Transverse colon (tissue), 4 donors: ENCODE measurements at regions not wholly inside any gene's neighbourhood (a gene's known extent, or its start where the extent isn't known, plus 50 kb on each side); places are given as distances from the start of the nearest gene placed in this dataset.

ENCODE experiments used
- DNase-seq: peaks from one replicate; pipeline ENCODE4 v3.0.0-alpha.2; 2019
- H3K27ac ChIP-seq, 4 donors: fragments of 200-600 bp; sonication (generic); 2 replicates each; pipeline ENCODE4 v1.5.1; 2016 to 2018; ENCODE audit warnings: inconsistent platforms in 4 of 4
- H3K27me3 ChIP-seq: fragments of 200-600 bp; sonication (generic); 2 replicates; pipeline ENCODE4 v1.5.1; 2017; ENCODE audit warnings: inconsistent platforms
- H3K36me3 ChIP-seq, 4 donors: fragments of 200-600 bp; sonication (generic); 2 replicates each; pipeline ENCODE4 v1.5.1; 2017 to 2019; ENCODE audit warnings: inconsistent platforms in 4 of 4
- H3K4me1 ChIP-seq, 4 donors: fragments of 200-600 bp; sonication (generic); 2 replicates each; pipeline ENCODE4 v1.5.1; 2017 to 2020; ENCODE audit warnings: inconsistent platforms in 4 of 4
- H3K4me3 ChIP-seq, 4 donors: fragments of 200-600 bp; sonication (generic); 1 replicate in 1 of 4; 2 replicates in 3 of 4; pipeline versions ENCODE4 v1.5.1 to v1.6.1; 2017 to 2019; ENCODE audit warnings: inconsistent platforms in 4 of 4
- H3K9me3 ChIP-seq, 2 donors: fragments of 200-600 bp; sonication (generic); 2 replicates each; pipeline ENCODE4 v1.5.1; 2017 to 2019; ENCODE audit warnings: inconsistent platforms in 2 of 2
- EP300 ChIP-seq: sonication (generic); formaldehyde crosslinking; IDR thresholded peaks from one replicate; pipeline ENCODE4 v1.6.1; 2017; ENCODE audit warnings: antibody characterized with exemption, low read depth
- POLR2A ChIP-seq: fragments of 450-650 bp; IDR thresholded peaks from one replicate; pipeline ENCODE4 v1.6.1; 2016; ENCODE audit warnings: antibody characterized with exemption, mild to moderate bottlenecking, moderate library complexity
- POLR2AphosphoS5 ChIP-seq, 3 donors: sonication (generic); formaldehyde crosslinking; IDR thresholded peaks; one replicate each; pipeline ENCODE4 v1.6.1; 2016; ENCODE audit warnings: antibody characterized with exemption in 3 of 3
- WGBS, 2 donors: methylation state at CpG; one replicate each; pipeline ENCODE4 v1.1.5; 2018; ENCODE audit warnings: low coverage in 1 of 2; 5-methylcytosine and 5-hydroxymethylcytosine counted together
- in situ Hi-C, 4 donors: fragments of 200-750 bp; cut with MboI; loops; one replicate each; pipeline versions ENCODE4 v1.15.0 to v1.15.1; 2017; ENCODE audit warnings: low sequenced_read_pairs in 3 of 4, low pct_ligation_motif_present in 1 of 4, low pct_unique_long_range_greater_than_20kb in 1 of 4
- intact Hi-C: fragments of 100-400 bp; cut with DNase I; formaldehyde crosslinking; loops from one replicate; pipeline ENCODE4 v1.15.1; 2023; ENCODE audit warnings: low total_unique reads
- TF ChIP-seq, protein P1 (sequence below), 5 experiments: fragments of 200-600 bp in 3 of 5; fragments of 450-650 bp in 2 of 5; sonication (generic) in 3 of 5; IDR thresholded peaks; 1 replicate in 2 of 5; 2 replicates in 3 of 5; pipeline ENCODE4 v1.5.1; 2016 to 2017; ENCODE audit warnings: antibody characterized with exemption in 5 of 5, inconsistent platforms in 3 of 5, mild to moderate bottlenecking in 2 of 5, moderate library complexity in 1 of 5

DNA sequence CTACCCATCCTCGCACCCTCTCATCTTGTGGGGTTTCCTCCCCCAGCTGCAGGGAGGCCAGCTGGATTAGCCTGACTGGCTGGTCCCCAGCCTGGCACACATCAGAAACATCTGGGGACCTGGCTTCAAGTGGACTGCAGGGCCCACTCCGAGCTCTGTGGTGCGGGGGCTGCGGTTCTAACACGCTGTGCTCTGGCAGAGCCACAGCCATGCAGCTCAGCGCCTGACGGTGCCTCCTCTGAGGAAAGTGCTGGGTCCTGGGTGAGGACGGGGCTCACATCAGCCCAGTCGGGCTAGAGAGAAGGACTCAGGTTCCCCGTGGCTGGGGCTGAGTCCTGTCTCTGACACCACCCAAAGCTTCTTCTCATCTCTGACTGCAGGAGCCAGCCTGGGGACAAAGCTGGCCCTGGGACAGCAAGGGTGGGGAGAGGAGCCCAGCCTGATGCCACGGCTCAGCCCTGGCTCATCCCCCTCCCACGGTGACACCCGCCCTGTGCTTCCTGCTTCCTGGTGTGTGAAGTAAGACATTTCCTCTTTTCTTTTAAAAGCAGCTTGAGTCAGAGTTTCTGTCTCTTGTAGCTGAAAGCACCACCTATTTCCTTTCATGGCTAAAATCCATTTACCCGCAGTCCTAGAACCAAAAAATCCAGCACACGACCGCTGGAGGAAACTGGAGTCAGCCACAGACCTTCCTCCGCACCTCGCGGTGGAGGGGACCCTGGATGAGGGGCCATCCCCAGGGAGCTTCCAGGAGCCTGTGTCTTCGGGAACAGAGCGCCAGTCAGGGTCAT lies 127.4 kb upstream of the AFDN start:
- H3K36me3 ChIP-seq: no peaks in the 10 kb centered on the region
- 42 to 49% methylated on average over 3 to 15 of the region's 21 CpGs for WGBS, 2 donors
- H3K9me3 ChIP-seq: no peaks in the 10 kb centered on the region
- peak; percentile 69 for DNase-seq
- TF ChIP-seq, protein P1, sequence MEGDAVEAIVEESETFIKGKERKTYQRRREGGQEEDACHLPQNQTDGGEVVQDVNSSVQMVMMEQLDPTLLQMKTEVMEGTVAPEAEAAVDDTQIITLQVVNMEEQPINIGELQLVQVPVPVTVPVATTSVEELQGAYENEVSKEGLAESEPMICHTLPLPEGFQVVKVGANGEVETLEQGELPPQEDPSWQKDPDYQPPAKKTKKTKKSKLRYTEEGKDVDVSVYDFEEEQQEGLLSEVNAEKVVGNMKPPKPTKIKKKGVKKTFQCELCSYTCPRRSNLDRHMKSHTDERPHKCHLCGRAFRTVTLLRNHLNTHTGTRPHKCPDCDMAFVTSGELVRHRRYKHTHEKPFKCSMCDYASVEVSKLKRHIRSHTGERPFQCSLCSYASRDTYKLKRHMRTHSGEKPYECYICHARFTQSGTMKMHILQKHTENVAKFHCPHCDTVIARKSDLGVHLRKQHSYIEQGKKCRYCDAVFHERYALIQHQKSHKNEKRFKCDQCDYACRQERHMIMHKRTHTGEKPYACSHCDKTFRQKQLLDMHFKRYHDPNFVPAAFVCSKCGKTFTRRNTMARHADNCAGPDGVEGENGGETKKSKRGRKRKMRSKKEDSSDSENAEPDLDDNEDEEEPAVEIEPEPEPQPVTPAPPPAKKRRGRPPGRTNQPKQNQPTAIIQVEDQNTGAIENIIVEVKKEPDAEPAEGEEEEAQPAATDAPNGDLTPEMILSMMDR (IDR thresholded peaks at IDR 0.05): no peak
- TF ChIP-seq EP300 (no peak), POLR2AphosphoS5 (IDR thresholded peaks at IDR 0.05) (no peak), POLR2A (no peak)
- intact Hi-C loops: no loop called here
- in situ Hi-C loops: no loop called here
- H3K27me3 ChIP-seq: no peaks in the 10 kb centered on the region
- H3K4me1 ChIP-seq: peaks cover 0 to 12% (median 2%) of the 10 kb centered on the region in 4 donors
- H3K27ac ChIP-seq: peak overlapping the region; percentile 50 to 74 (median 62)
- H3K4me3 ChIP-seq: no peak overlapping the region

DNA sequence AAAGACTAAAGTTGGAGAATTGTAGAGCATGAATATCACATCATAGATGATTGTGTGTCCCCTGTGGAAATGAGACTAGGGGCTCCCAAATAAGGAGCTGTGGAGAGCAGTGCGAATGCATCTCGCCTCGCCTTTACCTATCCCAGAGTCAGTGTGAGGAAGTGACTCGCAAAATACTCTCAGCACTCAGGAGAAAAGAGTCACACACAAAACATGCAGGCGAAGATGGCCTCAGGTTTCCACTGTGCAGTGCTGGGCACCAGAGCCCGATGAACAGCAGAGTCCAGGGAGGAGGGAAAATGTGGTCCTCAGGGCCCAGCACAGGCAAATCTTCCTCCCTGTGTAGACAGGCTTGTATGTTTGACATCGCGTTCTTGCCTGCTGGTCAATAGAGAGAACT lies 126.5 kb upstream of the AFDN start:
- H3K36me3 ChIP-seq: no peaks in the 10 kb centered on the region
- no peaks in the 10 kb centered on the region for H3K9me3 ChIP-seq
- in situ Hi-C loops (no loop called here), intact Hi-C loops (no loop called here)
- no peaks in the 10 kb centered on the region for H3K27me3 ChIP-seq
- peak overlapping the region in 3 of 4 donors; percentile 50 to 74 (median 54) for H3K27ac ChIP-seq
- peaks cover 0 to 12% (median 2%) of the 10 kb centered on the region in 4 donors for H3K4me1 ChIP-seq
- TF ChIP-seq EP300 (no peak), POLR2A (no peak), POLR2AphosphoS5 (IDR thresholded peaks at IDR 0.05) (no peak)
- TF ChIP-seq, protein P1 (IDR thresholded peaks at IDR 0.05): no peak
- no peak for DNase-seq
- H3K4me3 ChIP-seq: no peak overlapping the region
- WGBS, 2 donors: 82 to 100% methylated on average over 2 to 8 of the region's 8 CpGs

DNA sequence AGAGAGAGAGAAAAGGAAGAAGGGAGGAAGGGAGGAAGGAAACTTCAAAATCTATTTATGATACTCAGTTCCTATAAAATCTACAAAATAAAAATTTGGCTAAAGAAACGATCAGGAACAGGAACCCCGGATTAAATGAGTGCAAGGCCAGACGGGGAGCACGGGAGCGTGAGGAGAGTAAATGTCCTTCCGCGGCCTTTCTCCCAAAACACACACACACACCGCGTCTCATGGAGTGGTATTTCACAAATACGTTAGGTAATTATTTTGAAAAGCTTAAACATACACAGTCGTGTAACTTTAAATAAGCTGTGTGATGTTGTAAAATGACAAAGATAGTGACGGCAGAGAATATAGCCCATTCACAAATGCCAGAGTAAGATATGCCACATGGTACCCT lies 125.7 kb upstream of the AFDN start:
- H3K9me3 ChIP-seq: no peaks in the 10 kb centered on the region
- H3K4me1 ChIP-seq: peaks cover 0 to 12% (median 2%) of the 10 kb centered on the region in 4 donors
- intact Hi-C loops: no loop called here
- in situ Hi-C loops: no loop called here
- no peaks in the 10 kb centered on the region for H3K27me3 ChIP-seq
- H3K36me3 ChIP-seq: no peaks in the 10 kb centered on the region
- TF ChIP-seq, protein P1 (IDR thresholded peaks at IDR 0.05): no peak
- no peak for TF ChIP-seq POLR2A
- TF ChIP-seq EP300: no peak
- TF ChIP-seq POLR2AphosphoS5 (IDR thresholded peaks at IDR 0.05): no peak
- WGBS, 2 donors: 87 to 89% methylated on average over 12 of the region's 12 CpGs
- DNase-seq: no peak
- no peak overlapping the region for H3K27ac ChIP-seq
- no peak overlapping the region for H3K4me3 ChIP-seq

DNA sequence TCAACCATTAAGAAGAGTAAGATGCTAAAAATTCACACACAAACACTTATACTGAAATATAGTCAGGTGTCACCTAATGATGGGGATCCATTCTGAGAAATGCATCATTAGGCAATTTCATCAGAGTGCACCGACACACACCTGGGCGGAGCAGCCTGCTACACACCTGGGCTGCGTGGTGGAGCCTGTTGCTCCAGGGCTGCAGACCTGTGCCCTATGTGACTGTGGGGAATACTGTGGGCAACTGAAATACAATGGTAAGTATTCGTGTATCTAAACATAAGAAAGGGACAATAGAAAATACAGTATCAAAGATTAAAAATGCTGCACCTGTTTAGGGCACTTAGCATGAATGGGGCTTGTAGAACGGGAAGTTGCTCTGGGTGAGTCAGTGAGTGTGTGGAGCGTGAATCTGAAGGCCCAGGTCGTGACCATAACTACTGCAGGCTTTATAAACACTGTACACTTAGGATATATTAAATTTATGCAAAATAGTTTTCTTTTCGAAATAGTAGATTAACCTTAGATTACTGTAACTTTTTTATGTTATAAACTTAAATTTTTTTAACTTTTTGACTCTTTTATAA lies 124.4 kb upstream of the AFDN start:
- in situ Hi-C loops (no loop called here), intact Hi-C loops (no loop called here)
- Histone ChIP-seq H3K9me3 (no peaks in the 10 kb centered on the region), H3K4me1 (peaks cover 0 to 12% (median 2%) of the 10 kb centered on the region in 4 donors), H3K4me3 (no peak overlapping the region), H3K27me3 (no peaks in the 10 kb centered on the region), H3K36me3 (no peaks in the 10 kb centered on the region), H3K27ac (no peak overlapping the region)
- TF ChIP-seq EP300: no peak
- no peak for DNase-seq
- 64 to 67% methylated on average over 4 to 8 of the region's 8 CpGs for WGBS, 2 donors
